ENCODE measurements at regions not wholly inside any gene's neighbourhood (a gene's known extent, or its start where the extent isn't known, plus 50 kb on each side); places are given as distances from the start of the nearest gene placed in this dataset.
"Not testable (repeated sequence)": the region's sequence is repeated elsewhere in the genome, so short reads cannot be mapped to it uniquely, and the experiment has no call there.

DNA sequence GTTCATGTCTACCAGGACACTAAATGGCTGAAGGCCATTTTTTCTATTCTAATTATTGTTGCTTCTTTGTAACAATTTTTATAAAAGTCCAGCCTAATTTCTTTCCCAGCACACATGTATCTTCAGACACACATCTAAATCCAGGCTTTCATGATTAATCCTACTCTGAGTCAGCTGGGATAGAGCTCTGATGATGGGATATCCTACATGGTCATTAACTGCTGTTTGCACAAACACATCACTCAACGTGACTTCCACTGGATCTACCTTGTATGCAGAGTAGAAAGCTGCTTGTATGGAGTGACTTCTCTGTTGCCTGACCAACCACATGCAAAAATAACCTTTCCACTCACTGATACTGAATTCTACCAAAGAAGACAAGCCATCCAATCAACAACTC lies 260.9 kb downstream of the AHR start:
- no peaks in the 10 kb centered on the region for H3K36me3 Mint-ChIP-seq (ENCODE audit: low read depth)
- H3K27ac Mint-ChIP-seq, result no peak overlapping the region

DNA sequence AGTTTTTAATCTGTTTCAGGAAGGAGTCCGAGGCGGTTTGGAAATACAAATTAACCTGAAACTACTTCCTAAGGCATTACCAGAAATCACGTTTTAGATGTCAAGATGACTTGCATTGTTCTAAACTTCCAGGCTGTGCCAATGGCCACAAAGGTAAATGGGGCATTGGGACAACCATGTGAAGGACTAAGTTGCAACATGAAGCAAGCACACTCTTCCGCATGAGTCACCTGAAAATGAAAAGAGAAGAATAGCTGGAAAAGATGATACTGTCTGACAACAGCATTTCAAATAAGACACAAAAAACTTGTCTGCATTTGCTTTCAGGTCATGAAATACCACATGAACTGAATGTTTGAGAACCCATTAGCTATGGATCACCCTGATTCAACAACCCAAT lies 262.1 kb downstream of the AHR start:
- intact Hi-C loops (cut with micrococcal nuclease), result no loop called here
- no peaks in the 10 kb centered on the region for H3K27me3 Mint-ChIP-seq (ENCODE audit: low read depth)
- H3K9me3 Mint-ChIP-seq, result no peaks in the 10 kb centered on the region
- H3K36me3 Mint-ChIP-seq (ENCODE audit: low read depth), result no peaks in the 10 kb centered on the region
- H3K4me1 Mint-ChIP-seq (ENCODE audit: low read depth), result no peaks in the 10 kb centered on the region
- no peak for DNase-seq (ENCODE audit: low spot score)
- H3K27ac Mint-ChIP-seq, result no peak overlapping the region
- H3K4me3 Mint-ChIP-seq (ENCODE audit: low read depth), result no peak overlapping the region

More for the DNA sequence above, 260.9 kb downstream of the AHR start:
- DNase-seq (ENCODE audit: low spot score), result no peak
- Mint-ChIP-seq H3K27me3 (ENCODE audit: low read depth) (no peaks in the 10 kb centered on the region), H3K9me3 (no peaks in the 10 kb centered on the region), H3K4me3 (ENCODE audit: low read depth) (no peak overlapping the region), H3K4me1 (ENCODE audit: low read depth) (peaks cover 2% of the 10 kb centered on the region)
- intact Hi-C loops (cut with micrococcal nuclease), result no loop called here

DNA sequence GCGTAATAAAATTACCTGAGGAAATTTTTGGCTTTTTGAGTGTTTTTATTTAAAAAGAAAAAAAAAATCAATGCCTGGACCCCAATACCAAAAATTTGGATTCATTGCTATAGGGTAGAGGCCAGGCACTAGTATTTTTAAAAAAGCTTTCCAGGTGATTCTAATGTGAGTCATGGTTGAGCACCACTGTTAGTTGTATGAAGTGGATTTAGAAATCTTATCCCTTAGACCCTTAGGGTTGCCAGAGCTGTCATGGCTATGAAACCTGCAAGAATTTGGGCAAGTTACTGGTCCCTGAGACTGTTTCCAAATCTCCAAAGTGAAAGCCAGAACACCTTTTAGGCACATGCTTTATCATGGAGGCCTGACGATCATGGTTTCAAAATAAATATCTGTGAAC lies 262.5 kb downstream of the AHR start:
- Mint-ChIP-seq H3K27ac (no peak overlapping the region), H3K4me1 (ENCODE audit: low read depth) (no peaks in the 10 kb centered on the region), H3K4me3 (ENCODE audit: low read depth) (no peak overlapping the region), H3K36me3 (ENCODE audit: low read depth) (no peaks in the 10 kb centered on the region), H3K27me3 (ENCODE audit: low read depth) (no peaks in the 10 kb centered on the region), H3K9me3 (no peaks in the 10 kb centered on the region)
- intact Hi-C loops (cut with micrococcal nuclease), result no loop called here
- no peak for DNase-seq (ENCODE audit: low spot score)

DNA sequence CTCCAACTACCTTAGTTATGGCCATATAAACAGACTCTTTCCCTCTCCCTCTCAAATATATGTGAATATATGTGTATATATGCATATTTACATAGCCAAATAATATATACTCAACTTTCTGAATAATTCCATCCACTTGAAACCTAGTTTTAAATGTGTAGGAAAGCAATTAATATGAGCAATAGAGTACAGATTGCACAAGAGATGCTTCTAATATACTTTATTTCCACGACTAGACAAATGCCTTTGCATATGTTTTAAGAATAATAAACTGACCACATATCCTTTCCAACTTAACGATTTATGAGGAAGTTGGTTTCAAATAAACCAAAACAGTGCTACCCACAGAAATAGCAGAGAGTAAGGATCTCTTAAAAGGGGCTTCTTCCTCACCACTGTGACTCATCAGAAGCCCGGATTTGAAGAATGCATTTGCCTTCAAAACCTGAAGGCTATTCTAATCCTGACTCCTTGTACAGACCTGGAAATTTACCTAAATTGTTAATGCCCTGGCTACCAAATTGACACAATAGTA lies 266.3 kb downstream of the AHR start:
- H3K27me3 Mint-ChIP-seq (ENCODE audit: low read depth), result no peaks in the 10 kb centered on the region
- no peak overlapping the region for H3K4me3 Mint-ChIP-seq (ENCODE audit: low read depth)
- H3K36me3 Mint-ChIP-seq (ENCODE audit: low read depth), result no peaks in the 10 kb centered on the region
- H3K4me1 Mint-ChIP-seq (ENCODE audit: low read depth), result no peaks in the 10 kb centered on the region
- H3K27ac Mint-ChIP-seq, result no peak overlapping the region
- H3K9me3 Mint-ChIP-seq, result no peaks in the 10 kb centered on the region
- DNase-seq (ENCODE audit: low spot score), result no peak
- intact Hi-C loops (cut with micrococcal nuclease), result no loop called here

DNA sequence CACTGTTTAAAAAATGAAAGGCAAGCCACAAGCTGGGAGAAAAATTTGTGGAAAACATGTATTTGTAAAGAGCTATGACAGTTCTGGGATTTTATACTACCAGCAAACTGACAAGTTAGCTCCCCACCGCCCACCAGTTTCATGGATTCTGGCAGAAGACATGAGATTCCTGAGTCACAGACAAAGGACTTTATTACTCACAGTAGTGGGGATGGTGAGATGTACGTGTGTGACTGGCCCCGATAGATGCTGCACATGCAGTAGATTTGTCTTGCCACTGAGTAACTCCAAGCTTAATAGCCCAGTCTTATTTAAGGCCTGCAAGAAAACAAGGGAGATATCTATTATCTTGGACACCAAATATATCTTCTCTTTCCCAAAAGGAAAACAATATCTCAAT lies 281.7 kb downstream of the AHR start:
- no peaks in the 10 kb centered on the region for H3K36me3 Mint-ChIP-seq (ENCODE audit: low read depth)
- peaks cover 2% of the 10 kb centered on the region for H3K4me1 Mint-ChIP-seq (ENCODE audit: low read depth)
- H3K4me3 Mint-ChIP-seq (ENCODE audit: low read depth), result no peak overlapping the region
- peaks cover 13% of the 10 kb centered on the region for H3K27me3 Mint-ChIP-seq (ENCODE audit: low read depth)
- peaks cover 24% of the 10 kb centered on the region for H3K9me3 Mint-ChIP-seq
- no peak overlapping the region for H3K27ac Mint-ChIP-seq
- no peak for DNase-seq (ENCODE audit: low spot score)
- intact Hi-C loops (cut with micrococcal nuclease), result no loop called here

DNA sequence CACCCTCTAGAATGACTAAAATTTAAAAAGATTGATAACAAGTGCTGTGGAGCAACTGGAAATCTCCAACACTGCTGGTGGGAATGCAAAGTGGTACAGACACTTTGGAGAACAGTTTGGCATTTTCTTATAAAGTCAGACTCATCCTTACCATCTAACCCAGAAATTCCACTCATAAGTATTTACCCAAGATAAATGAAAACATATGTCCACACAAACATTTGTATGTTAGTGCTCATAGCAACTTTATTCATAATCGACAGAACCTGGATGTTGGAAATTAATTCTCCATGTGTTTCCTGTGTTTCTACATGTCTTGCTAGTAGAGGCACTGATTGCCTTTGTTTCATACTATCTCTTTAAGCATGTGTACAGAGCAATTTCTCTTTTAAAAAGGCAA lies 282.4 kb downstream of the AHR start:
- peaks cover 2% of the 10 kb centered on the region for H3K4me1 Mint-ChIP-seq (ENCODE audit: low read depth)
- no peaks in the 10 kb centered on the region for H3K36me3 Mint-ChIP-seq (ENCODE audit: low read depth)
- no peak for DNase-seq (ENCODE audit: low spot score)
- intact Hi-C loops (cut with micrococcal nuclease), result no loop called here
- H3K4me3 Mint-ChIP-seq (ENCODE audit: low read depth), result no peak overlapping the region
- H3K27ac Mint-ChIP-seq, result no peak overlapping the region
- H3K9me3 Mint-ChIP-seq, result peaks cover 24% of the 10 kb centered on the region
- peaks cover 13% of the 10 kb centered on the region for H3K27me3 Mint-ChIP-seq (ENCODE audit: low read depth)

DNA sequence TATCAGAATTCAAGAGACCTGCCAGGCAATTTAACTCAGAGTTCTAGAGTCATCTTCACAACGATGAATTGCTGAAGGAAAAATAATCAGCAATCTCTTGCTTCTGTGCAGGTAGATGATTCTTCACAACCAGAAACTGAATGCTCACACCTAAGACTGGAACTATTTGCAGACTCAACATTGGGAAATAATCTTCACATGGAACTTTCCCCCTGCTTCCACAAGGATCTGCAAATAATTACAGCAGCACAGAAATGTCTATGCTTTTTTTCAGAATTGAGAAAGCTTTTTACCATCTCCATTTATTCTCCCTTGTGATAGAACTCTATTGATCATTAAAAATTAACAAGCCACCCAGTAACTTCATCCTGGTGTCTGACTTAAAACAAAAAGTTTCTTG lies 282.8 kb downstream of the AHR start:
- intact Hi-C loops (cut with micrococcal nuclease), result no loop called here
- H3K4me1 Mint-ChIP-seq (ENCODE audit: low read depth), result peaks cover 2% of the 10 kb centered on the region

DNA sequence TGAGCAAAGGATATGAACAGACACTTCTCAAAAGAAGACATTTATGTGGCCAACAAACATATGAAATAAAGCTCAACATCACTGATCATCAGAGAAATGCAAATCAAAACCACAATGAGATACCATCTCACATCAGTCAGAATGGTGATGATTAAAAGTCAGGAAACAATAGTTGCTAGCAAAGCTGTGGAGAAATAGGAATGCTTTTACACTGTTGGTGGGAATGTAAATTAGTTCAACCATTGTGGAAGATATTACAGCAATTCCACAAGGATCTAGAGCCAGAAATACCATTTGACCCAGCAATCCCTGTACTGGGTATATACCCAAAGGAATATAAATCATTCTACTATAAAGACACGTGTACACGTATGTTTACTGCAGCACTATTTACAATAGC lies 284.2 kb downstream of the AHR start:
- intact Hi-C loops (cut with micrococcal nuclease); H3K27ac Mint-ChIP-seq; H3K36me3 Mint-ChIP-seq (ENCODE audit: low read depth); H3K4me1 Mint-ChIP-seq (ENCODE audit: low read depth); DNase-seq (ENCODE audit: low spot score); H3K9me3 Mint-ChIP-seq; H3K4me3 Mint-ChIP-seq (ENCODE audit: low read depth): not testable (repeated sequence)
- H3K27me3 Mint-ChIP-seq (ENCODE audit: low read depth), result peaks cover 13% of the 10 kb centered on the region

More for the DNA sequence above, 282.8 kb downstream of the AHR start:
- Mint-ChIP-seq H3K4me3 (ENCODE audit: low read depth) (no peak overlapping the region), H3K36me3 (ENCODE audit: low read depth) (no peaks in the 10 kb centered on the region), H3K27me3 (ENCODE audit: low read depth) (peaks cover 13% of the 10 kb centered on the region), H3K9me3 (peaks cover 23% of the 10 kb centered on the region), H3K27ac (no peak overlapping the region)
- DNase-seq (ENCODE audit: low spot score), result no peak

DNA sequence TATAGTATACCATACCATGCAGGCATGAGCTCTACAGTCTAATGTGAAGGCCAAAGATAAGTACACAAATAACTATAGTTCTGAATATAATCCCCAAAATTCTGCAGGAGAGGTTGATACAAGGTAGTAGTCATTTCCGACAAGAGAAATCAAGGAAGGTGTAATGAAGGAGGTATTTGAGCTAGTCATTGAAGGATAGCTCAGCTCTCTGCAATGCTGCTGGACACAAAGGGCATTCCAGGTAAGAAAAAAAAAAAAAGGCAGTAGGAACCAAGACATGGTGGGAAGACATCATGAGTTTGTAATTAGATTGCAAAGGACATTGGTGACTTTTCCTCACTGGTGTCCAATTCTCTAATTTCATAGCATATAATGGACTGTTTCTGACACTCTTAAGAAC lies 285.3 kb downstream of the AHR start:
- Mint-ChIP-seq H3K9me3 (no peaks in the 10 kb centered on the region), H3K27me3 (ENCODE audit: low read depth) (peaks cover 9% of the 10 kb centered on the region), H3K4me3 (ENCODE audit: low read depth) (no peak overlapping the region), H3K36me3 (ENCODE audit: low read depth) (no peaks in the 10 kb centered on the region), H3K27ac (no peak overlapping the region), H3K4me1 (ENCODE audit: low read depth) (peaks cover 2% of the 10 kb centered on the region)
- no peak for DNase-seq (ENCODE audit: low spot score)
- intact Hi-C loops (cut with micrococcal nuclease), result no loop called here

DNA sequence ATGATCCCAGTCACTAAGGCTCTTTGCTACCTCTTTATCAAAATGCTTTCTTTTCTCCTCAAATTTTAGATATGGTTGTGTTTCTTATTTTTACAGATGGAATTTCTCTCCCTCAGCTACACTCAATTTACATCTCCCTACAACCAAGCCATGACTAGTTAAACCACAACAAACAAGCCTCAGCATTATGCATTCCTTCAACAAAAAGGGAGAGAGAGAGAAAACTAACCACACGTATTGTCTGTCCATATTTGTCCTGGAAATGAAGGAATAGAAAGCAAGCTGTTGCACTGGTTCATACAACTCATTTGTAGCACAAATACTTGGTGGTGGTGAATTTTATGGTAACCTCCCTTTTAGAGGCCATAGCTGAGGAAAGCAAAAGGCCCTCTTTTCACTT lies 286.4 kb downstream of the AHR start:
- DNase-seq (ENCODE audit: low spot score), result no peak
- no peaks in the 10 kb centered on the region for H3K36me3 Mint-ChIP-seq (ENCODE audit: low read depth)

DNA sequence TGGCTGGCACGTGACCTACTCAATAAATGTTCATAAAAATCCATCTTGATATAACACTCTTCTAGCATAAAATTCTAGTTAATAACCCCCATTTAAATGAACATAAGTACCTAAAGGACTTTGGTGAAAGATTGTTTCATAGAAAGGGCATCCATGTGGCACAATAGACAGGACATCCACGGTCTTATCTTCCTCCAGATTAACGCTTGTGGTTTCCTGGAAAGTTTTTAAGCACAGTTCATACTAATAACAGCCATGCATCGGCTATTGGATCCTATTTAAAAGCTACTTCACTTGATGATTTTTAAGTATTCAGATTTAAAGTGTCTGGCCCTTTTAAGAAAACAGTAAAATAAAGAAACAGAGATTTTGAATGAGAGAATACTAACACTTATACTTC lies 288.3 kb downstream of the AHR start:
- Mint-ChIP-seq H3K9me3 (no peaks in the 10 kb centered on the region), H3K27me3 (ENCODE audit: low read depth) (peaks cover 9% of the 10 kb centered on the region), H3K27ac (no peak overlapping the region), H3K36me3 (ENCODE audit: low read depth) (no peaks in the 10 kb centered on the region), H3K4me1 (ENCODE audit: low read depth) (peaks cover 2% of the 10 kb centered on the region), H3K4me3 (ENCODE audit: low read depth) (no peak overlapping the region)
- DNase-seq (ENCODE audit: low spot score), result no peak
- intact Hi-C loops (cut with micrococcal nuclease), result no loop called here

More for the DNA sequence above, 286.4 kb downstream of the AHR start:
- intact Hi-C loops (cut with micrococcal nuclease), result no loop called here
- Mint-ChIP-seq H3K27me3 (ENCODE audit: low read depth) (peaks cover 9% of the 10 kb centered on the region), H3K4me1 (ENCODE audit: low read depth) (peaks cover 2% of the 10 kb centered on the region), H3K9me3 (no peaks in the 10 kb centered on the region), H3K4me3 (ENCODE audit: low read depth) (no peak overlapping the region), H3K27ac (no peak overlapping the region)

DNA sequence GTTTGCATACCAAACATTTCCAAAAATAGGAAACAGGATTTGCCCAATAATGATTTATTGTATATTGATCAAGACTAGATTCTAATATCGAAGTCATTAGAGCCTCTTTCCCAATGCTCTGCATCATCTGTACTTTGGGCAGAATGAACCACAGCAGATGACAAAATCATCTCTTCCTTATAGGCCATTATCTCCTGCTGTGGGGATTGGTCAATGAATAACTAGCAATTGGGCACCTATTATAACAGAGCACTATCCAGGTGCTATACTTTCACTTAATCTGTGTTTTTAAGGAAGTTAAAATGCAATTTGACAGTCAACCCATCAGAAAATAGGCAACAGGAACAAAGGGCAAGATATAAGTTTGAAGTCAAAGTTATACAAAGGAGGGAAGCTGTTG lies 290.3 kb downstream of the AHR start:
- Mint-ChIP-seq H3K4me3 (ENCODE audit: low read depth) (no peak overlapping the region), H3K27me3 (ENCODE audit: low read depth) (peaks cover 3% of the 10 kb centered on the region)
- intact Hi-C loops (cut with micrococcal nuclease), result no loop called here

DNA sequence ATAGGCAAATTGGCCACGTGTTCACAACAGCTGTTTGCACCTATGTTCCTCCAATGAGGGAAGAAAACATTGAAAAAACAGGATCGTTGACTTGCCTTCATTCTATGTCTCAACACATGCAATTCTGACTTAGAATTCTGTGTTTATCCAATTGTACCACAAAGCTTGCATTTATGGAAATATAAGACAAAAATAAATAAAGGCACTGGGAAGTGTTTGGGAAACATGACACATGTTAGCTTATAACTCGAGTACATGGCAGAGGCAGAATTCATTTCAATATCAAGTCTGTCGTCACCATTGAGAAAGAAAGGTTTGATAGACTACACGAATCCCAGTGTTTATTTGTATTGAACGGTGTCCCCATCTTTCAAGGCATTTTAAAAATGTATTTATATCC lies 291.2 kb downstream of the AHR start:
- peaks cover 3% of the 10 kb centered on the region for H3K27me3 Mint-ChIP-seq (ENCODE audit: low read depth)
- no peaks in the 10 kb centered on the region for H3K9me3 Mint-ChIP-seq
- H3K4me3 Mint-ChIP-seq (ENCODE audit: low read depth), result no peak overlapping the region
- no peaks in the 10 kb centered on the region for H3K36me3 Mint-ChIP-seq (ENCODE audit: low read depth)
- intact Hi-C loops (cut with micrococcal nuclease), result no loop called here
- H3K4me1 Mint-ChIP-seq (ENCODE audit: low read depth), result no peaks in the 10 kb centered on the region
- no peak overlapping the region for H3K27ac Mint-ChIP-seq
- DNase-seq (ENCODE audit: low spot score), result no peak

More for the DNA sequence above, 290.3 kb downstream of the AHR start:
- Mint-ChIP-seq H3K36me3 (ENCODE audit: low read depth) (no peaks in the 10 kb centered on the region), H3K27ac (no peak overlapping the region), H3K4me1 (ENCODE audit: low read depth) (no peaks in the 10 kb centered on the region), H3K9me3 (no peaks in the 10 kb centered on the region)
- no peak for DNase-seq (ENCODE audit: low spot score)

DNA sequence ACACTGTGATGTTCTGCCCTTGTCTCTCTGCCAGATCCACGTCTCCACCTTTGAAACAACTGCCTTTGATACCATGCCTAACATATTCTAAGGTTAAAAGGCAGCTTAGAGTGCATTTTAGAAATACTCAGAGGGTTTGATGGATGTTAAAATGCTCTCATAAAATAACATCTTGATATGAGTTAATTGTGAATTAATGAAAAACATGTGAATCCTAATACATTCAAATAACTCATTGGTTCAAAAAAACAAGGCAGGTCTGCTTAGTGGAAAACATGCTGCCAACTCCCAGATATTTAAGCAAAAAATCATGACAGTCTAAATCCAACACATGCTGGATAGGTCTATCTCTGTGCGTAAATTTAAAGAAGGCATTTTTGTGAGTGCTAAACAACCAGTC lies 291.8 kb downstream of the AHR start:
- no peaks in the 10 kb centered on the region for H3K4me1 Mint-ChIP-seq (ENCODE audit: low read depth)
- no peak overlapping the region for H3K4me3 Mint-ChIP-seq (ENCODE audit: low read depth)
- no peak overlapping the region for H3K27ac Mint-ChIP-seq
- intact Hi-C loops (cut with micrococcal nuclease), result no loop called here
- H3K9me3 Mint-ChIP-seq, result no peaks in the 10 kb centered on the region
- no peaks in the 10 kb centered on the region for H3K36me3 Mint-ChIP-seq (ENCODE audit: low read depth)
- H3K27me3 Mint-ChIP-seq (ENCODE audit: low read depth), result peaks cover 2% of the 10 kb centered on the region
- DNase-seq (ENCODE audit: low spot score), result no peak
